Common myeloid progenitor, CD34-positive (primary cell): ENCODE measurements at regions not wholly inside any gene's neighbourhood (a gene's known extent, or its start where the extent isn't known, plus 50 kb on each side); places are given as distances from the start of the nearest gene placed in this dataset.
A peak's percentile ranks its signal among the peaks of the same experiment; 100 is the strongest.

Experiments
- CTCF ChIA-PET: fragments of 350-600 bp; sonication (Branson Sonifier 250); formaldehyde crosslinking; loops from one replicate; lab custom pipeline; 2021; ENCODE audit warnings: antibody characterized with exemption; lab: Charles Lee
- POLR2A ChIA-PET: fragments of 350-600 bp; sonication (Branson Sonifier 250); formaldehyde crosslinking; loops from one replicate; lab custom pipeline; 2021; ENCODE audit warnings: antibody characterized with exemption; lab: Charles Lee
- DNase-seq, 3 donors: peaks; one replicate each; pipeline versions ENCODE4 v3.0.0 to v3.0.0-alpha.2; 2013
- H3K27ac ChIP-seq, 2 experiments: 1 replicate in 1 of 2; 2 replicates in 1 of 2; pipeline ENCODE4 v1.7.0; 2013; ENCODE audit warnings: inconsistent platforms in 2 of 2, low read length in 2 of 2, mild to moderate bottlenecking in 2 of 2, low read depth in 1 of 2, moderate library complexity in 1 of 2; ENCODE audit not compliant: severe bottlenecking in 2 of 2, insufficient read depth in 1 of 2, poor library complexity in 1 of 2
- H3K27me3 ChIP-seq, 5 experiments: replicated peaks in 2 of 5; 1 replicate in 3 of 5; 2 replicates in 2 of 5; pipeline versions ENCODE4 v1.6.1 to v1.7.0; 2013; ENCODE audit warnings: low read length in 4 of 5, mild to moderate bottlenecking in 2 of 5, moderate library complexity in 2 of 5, inconsistent platforms in 1 of 5; ENCODE audit not compliant: insufficient read depth in 5 of 5, control insufficient read depth in 4 of 5
- H3K36me3 ChIP-seq, 4 experiments: 1 replicate in 2 of 4; 2 replicates in 2 of 4; pipeline versions ENCODE4 v1.6.1 to v1.7.0; 2013; ENCODE audit warnings: low read length in 3 of 4, control low read depth in 1 of 4, mild to moderate bottlenecking in 1 of 4; ENCODE audit not compliant: control insufficient read depth in 4 of 4, insufficient read depth in 4 of 4
- H3K4me1 ChIP-seq, 4 experiments: 1 replicate in 3 of 4; 2 replicates in 1 of 4; pipeline versions ENCODE4 v1.6.1 to v1.7.1; 2013; ENCODE audit warnings: low read length in 3 of 4, mild to moderate bottlenecking in 3 of 4, control low read depth in 1 of 4, inconsistent platforms in 1 of 4, moderate library complexity in 1 of 4; ENCODE audit not compliant: control insufficient read depth in 4 of 4, insufficient read depth in 4 of 4; ENCODE audit errors: control extremely low read depth in 1 of 4
- H3K4me3 ChIP-seq, 7 experiments: 1 replicate in 4 of 7; 2 replicates in 3 of 7; pipeline versions ENCODE4 v1.5.1 to v1.7.0; 2013; ENCODE audit warnings: mild to moderate bottlenecking in 7 of 7, low read length in 6 of 7, moderate library complexity in 6 of 7, inconsistent platforms in 2 of 7, low read depth in 2 of 7, control low read depth in 1 of 7; ENCODE audit not compliant: insufficient read depth in 4 of 7, control insufficient read depth in 1 of 7; ENCODE audit errors: extremely low read depth in 1 of 7
- H3K9me3 ChIP-seq, 5 experiments: 1 replicate in 4 of 5; 2 replicates in 1 of 5; pipeline versions ENCODE4 v1.6.1 to v1.7.1; 2013; ENCODE audit warnings: low read length in 4 of 5, mild to moderate bottlenecking in 2 of 5, inconsistent platforms in 1 of 5, low read depth in 1 of 5, moderate library complexity in 1 of 5; ENCODE audit not compliant: control insufficient read depth in 4 of 5, insufficient read depth in 2 of 5; ENCODE audit errors: control extremely low read depth in 1 of 5
- WGBS: methylation state at CpG from one replicate; pipeline ENCODE4 v1.1.5; 2013; ENCODE audit not compliant: insufficient coverage; 5-methylcytosine and 5-hydroxymethylcytosine counted together

DNA sequence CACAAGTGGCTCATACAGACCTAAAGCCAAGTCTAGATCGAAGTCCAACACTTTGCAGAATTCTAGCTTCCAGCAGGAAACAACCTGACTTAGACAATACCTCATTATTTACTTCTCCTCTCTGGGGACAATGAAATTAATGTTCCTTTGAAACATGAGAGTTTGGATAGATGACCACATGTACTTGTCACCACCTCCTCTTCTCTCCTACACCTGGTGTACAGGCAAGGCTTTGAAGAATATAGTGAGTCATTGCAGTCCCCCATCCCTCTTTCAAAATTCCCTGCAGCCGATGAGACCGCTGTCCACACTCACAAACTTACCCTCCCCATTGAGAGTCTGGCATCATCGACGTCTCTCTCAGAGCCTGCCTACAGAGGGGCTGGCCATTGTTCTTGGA is 189.0 kb upstream of the HES1 start:
- Histone ChIP-seq H3K4me3 (no peak overlapping the region), H3K27ac (no peak overlapping the region), H3K36me3 (no peaks in the 10 kb centered on the region), H3K4me1 (peaks cover 0 to 10% (median 3%) of the 10 kb centered on the region in 4 experiments), H3K9me3 (no peaks in the 10 kb centered on the region), H3K27me3 (peaks cover 0 to 7% (median 5%) of the 10 kb centered on the region in 5 experiments)
- no peak for DNase-seq
- WGBS: 29% methylated on average over 1 of the region's 5 CpGs
- CTCF ChIA-PET: interaction anchor here (1.4 to 2.0 kb wide), 2 partner anchors 22 to 162 kb away, joined by 3 to 4 read pairs; no protein-coding TSS in a partner anchor
- POLR2A ChIA-PET: no interaction called here

DNA sequence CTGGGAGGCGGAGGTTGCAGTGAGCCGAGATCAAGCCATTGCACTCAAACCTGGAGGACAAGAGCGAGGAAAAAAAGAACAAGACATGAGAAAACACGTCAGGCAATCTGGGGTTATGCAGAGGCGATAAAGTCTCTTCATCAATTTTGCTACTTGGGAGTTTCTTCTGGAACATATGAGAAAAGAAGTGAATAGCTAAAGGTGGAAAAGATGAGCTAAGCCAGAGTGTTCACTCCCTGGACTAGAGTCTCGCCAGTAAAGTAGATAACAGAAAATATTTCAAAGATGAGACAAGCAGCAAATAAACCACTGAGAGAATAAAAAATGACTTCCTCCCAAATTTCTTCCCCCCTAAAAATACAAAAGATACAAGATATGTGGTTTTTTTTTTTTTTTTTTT is 188.4 kb upstream of the HES1 start:
- Histone ChIP-seq H3K4me1 (peaks cover 0 to 10% (median 3%) of the 10 kb centered on the region in 4 experiments), H3K36me3 (no peaks in the 10 kb centered on the region), H3K27me3 (peaks cover 0 to 7% (median 5%) of the 10 kb centered on the region in 5 experiments), H3K27ac (no peak overlapping the region), H3K9me3 (no peaks in the 10 kb centered on the region), H3K4me3 (no peak overlapping the region)
- ChIA-PET CTCF (interaction anchor here (0.8 to 2.0 kb wide), 3 partner anchors 21 to 167 kb away, joined by 3 to 4 read pairs (median 3); no protein-coding TSS in a partner anchor), POLR2A (no interaction called here)
- WGBS: 95% methylated on average over 5 of the region's 6 CpGs
- DNase-seq: no peak

DNA sequence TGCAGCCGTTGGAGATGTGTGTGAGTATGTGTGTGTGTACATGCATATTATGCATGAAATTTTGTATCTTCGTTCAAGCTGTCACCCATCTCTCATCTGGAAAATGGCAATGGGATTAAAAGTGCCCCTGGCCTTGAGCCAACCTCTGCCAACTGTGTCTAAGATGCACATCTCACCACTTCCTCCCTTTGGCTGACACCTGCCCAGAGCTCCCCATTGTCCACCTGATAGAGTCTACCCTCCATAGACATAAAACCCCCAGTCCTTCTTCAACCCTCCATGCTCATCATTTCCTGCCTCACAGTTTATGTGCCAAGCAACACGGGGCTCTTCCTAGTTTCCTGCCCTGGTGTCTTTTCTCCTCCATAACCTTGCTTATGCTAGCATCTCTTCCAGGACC is 187.5 kb upstream of the HES1 start:
- Histone ChIP-seq H3K36me3 (no peaks in the 10 kb centered on the region), H3K4me1 (peaks cover 0 to 10% (median 3%) of the 10 kb centered on the region in 4 experiments), H3K27ac (no peak overlapping the region), H3K27me3 (peaks cover 0 to 7% (median 5%) of the 10 kb centered on the region in 5 experiments), H3K9me3 (no peaks in the 10 kb centered on the region), H3K4me3 (no peak overlapping the region)
- ChIA-PET CTCF (interaction anchor here (1.4 to 2.4 kb wide), 3 partner anchors 16 to 164 kb away, joined by 3 to 5 read pairs (median 3); no protein-coding TSS in a partner anchor), POLR2A (no interaction called here)
- DNase-seq: peak in 2 of 3 donors; percentile 12 to 27
- 75% methylated on average over 3 of the region's 3 CpGs for WGBS

DNA sequence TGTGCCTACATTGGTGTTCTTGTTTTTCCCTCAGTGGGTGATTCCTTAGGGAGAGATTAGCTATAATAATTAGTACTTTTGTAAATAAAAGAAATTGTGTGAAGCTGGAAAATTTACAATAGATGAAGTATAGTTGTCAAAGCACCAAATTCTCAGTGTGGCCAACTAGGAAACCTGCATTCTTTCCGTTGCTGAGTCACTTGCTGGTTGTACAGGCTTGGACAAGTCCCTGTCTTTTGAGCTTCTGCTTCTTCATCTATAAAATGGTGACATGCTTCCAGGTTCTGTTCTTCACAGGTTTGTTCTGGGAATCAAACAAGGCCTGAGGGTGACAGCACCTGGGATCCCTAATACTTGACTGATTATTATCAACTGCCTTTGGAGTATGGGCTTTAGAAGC is 184.1 kb upstream of the HES1 start:
- WGBS: 100% methylated on average over 1 of the region's 1 CpG
- CTCF ChIA-PET: interaction anchor here (0.6 to 1.6 kb wide), 5 partner anchors 9 to 93 kb away, joined by 3 to 5 read pairs (median 3); no protein-coding TSS in a partner anchor

DNA sequence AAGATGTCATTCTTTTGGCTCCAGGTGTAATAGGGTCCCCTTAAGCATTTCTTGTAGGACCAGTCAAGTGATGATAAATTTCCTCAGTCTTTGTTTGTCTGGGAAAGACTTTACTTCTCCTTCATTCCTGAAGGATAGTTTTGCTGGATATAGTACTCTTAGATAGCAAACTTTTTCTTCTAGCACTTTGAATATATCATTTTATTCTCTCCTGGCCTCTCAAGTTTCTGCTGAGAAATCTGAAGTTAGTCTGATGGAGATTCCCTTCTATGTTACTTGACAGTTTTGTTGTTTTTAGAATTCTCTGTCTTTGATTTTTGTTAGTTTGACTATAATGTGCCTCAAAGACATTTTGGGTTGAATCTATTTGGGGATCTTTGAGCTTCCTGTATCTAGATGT is 181.2 kb upstream of the HES1 start:
- ChIA-PET POLR2A (no interaction called here), CTCF (no interaction called here)
- no peaks in the 10 kb centered on the region for H3K4me1 ChIP-seq
- no peak overlapping the region for H3K4me3 ChIP-seq
- H3K27ac ChIP-seq: no peak overlapping the region
- H3K27me3 ChIP-seq: peaks cover 0 to 11% (median 3%) of the 10 kb centered on the region in 5 experiments
- H3K36me3 ChIP-seq: no peaks in the 10 kb centered on the region
- H3K9me3 ChIP-seq: peaks cover 0 to 16% (median 7%) of the 10 kb centered on the region in 5 experiments
- DNase-seq: no peak

More for the DNA sequence above, 184.1 kb upstream of the HES1 start:
- H3K27me3 ChIP-seq: peaks cover 0 to 1% (median 0%) of the 10 kb centered on the region in 5 experiments
- H3K4me1 ChIP-seq: peaks cover 0 to 10% (median 3%) of the 10 kb centered on the region in 4 experiments
- no peak overlapping the region for H3K27ac ChIP-seq
- H3K36me3 ChIP-seq: no peaks in the 10 kb centered on the region
- H3K4me3 ChIP-seq: no peak overlapping the region
- no peak for DNase-seq
- peaks cover 0 to 16% (median 7%) of the 10 kb centered on the region in 5 experiments for H3K9me3 ChIP-seq
- POLR2A ChIA-PET: no interaction called here

DNA sequence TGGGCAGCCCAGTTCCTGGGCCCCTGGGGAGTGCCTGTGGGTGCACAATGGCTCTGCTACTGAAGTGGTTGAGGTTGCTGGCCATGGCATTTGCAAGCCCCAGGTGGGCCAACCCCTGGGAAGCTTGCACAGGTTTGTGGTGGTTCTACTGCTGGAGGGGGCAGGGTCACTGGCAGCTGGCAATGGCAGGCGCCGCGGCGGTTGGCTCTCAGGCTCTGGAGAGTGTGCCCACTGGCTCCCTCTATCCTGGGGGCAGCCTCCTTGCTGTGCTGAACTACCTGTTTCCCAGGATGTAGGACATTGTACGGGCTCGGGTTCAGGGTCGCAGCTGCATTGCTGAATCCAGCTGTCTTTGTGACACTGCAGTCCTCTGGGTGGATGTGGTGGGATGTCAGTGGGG is 180.2 kb upstream of the HES1 start:
- ChIA-PET CTCF (interaction anchor here (1.1 kb wide), 1 partner anchor 10 kb away, joined by 3 read pairs; no protein-coding TSS in a partner anchor), POLR2A (no interaction called here)
- peaks cover 0 to 20% (median 6%) of the 10 kb centered on the region in 5 experiments for H3K27me3 ChIP-seq
- H3K4me3 ChIP-seq: no peak overlapping the region
- H3K9me3 ChIP-seq: peaks cover 0 to 16% (median 7%) of the 10 kb centered on the region in 5 experiments
- no peak for DNase-seq
- H3K36me3 ChIP-seq: no peaks in the 10 kb centered on the region
- 97% methylated on average over 5 of the region's 7 CpGs for WGBS
- no peaks in the 10 kb centered on the region for H3K4me1 ChIP-seq
- no peak overlapping the region for H3K27ac ChIP-seq

DNA sequence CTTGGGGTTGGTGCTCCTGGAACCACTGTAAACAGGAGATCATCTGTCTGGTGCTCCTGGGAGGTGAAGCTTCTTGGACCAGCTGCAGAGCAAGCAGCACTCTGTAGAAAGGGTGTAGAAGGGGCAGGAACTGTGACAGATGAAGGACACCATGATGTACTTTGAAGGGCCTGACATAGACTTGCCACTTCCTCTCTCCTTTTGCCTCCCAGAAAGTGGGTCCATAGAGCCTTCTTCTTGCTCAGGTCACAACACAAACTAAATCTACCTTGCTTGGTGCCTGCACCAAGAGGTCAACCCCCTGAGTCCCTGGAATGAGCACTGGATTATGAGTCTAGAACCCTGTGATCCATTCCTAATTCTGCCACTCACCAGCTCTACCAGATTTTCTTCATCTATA is 176.1 kb upstream of the HES1 start:
- Histone ChIP-seq H3K4me1 (no peaks in the 10 kb centered on the region), H3K27me3 (peaks cover 0 to 60% (median 14%) of the 10 kb centered on the region in 5 experiments), H3K36me3 (no peaks in the 10 kb centered on the region), H3K27ac (no peak overlapping the region), H3K9me3 (peaks cover 0 to 10% (median 5%) of the 10 kb centered on the region in 5 experiments), H3K4me3 (no peak overlapping the region)
- DNase-seq: no peak
- ChIA-PET POLR2A (interaction anchor here (0.6 kb wide), 1 partner anchor 43 kb away, joined by 3 read pairs; no protein-coding TSS in a partner anchor), CTCF (interaction anchor here (0.6 to 4.7 kb wide), 2 partner anchors 12 to 17 kb away, joined by 3 to 25 read pairs; no protein-coding TSS in a partner anchor)
